ENCODE measurements at regions not wholly inside any gene's neighbourhood (a gene's known extent, or its start where the extent isn't known, plus 50 kb on each side); places are given as distances from the start of the nearest gene placed in this dataset.

- no peak for TF ChIP-seq CTCF (IDR thresholded peaks at IDR 0.05)
- no peak for TF ChIP-seq POLR2A (IDR thresholded peaks at IDR 0.05)
Observed at GRCh38 chr7:132666774-132667172, 90.5 kb upstream of the PLXNA4 start.

Measured in uterus (tissue), 2 donors.